Endothelial cell of umbilical vein (primary cell): ENCODE measurements at regions not wholly inside any gene's neighbourhood (a gene's known extent, or its start where the extent isn't known, plus 50 kb on each side); places are given as distances from the start of the nearest gene placed in this dataset.

Experiments
- BruUV-seq: library from RNA; stranded (reverse); fragments of 400-500 nt; replicated peaks from 2 replicates; lab custom pipeline; 2021; lab: Mats Ljungman, UMichigan
- CTCF ChIA-PET: fragments of 300-600, 350-600 bp; sonication (Branson Sonifier 250); formaldehyde crosslinking; loops from one replicate; lab custom pipeline; 2021; ENCODE audit warnings: antibody characterized with exemption, inconsistent platforms; lab: Charles Lee
- POLR2A ChIA-PET: fragments of 300-600, 350-600 bp; sonication (Branson Sonifier 250); formaldehyde crosslinking; loops from one replicate; lab custom pipeline; 2021; ENCODE audit warnings: antibody characterized with exemption, inconsistent platforms; lab: Charles Lee
- DNase-seq: peaks from one replicate; pipeline ENCODE4 v3.0.0-alpha.2; 2011; ENCODE audit warnings: low read depth, low spot score
- FAIRE-seq: peaks from 2 replicates; lab custom pipeline; 2011; peaks lifted over from hg19 to GRCh38; lab: Jason Lieb, UNC
- H2AFZ ChIP-seq: 2 replicates; pipeline ENCODE4 v1.6.0; 2012; ENCODE audit warnings: low read depth, low read length, control low read depth, inconsistent platforms
- H3K27ac ChIP-seq: 2 replicates; pipeline ENCODE4 v1.5.1; 2011; ENCODE audit warnings: low read depth, mild to moderate bottlenecking, control low read depth, low read length, moderate library complexity; ENCODE audit not compliant: insufficient read depth
- H3K27me3 ChIP-seq, 2 experiments: 2 replicates each; pipeline versions ENCODE4 v1.6.0 to v1.6.1; 2011; ENCODE audit warnings: low read length in 2 of 2, mixed read lengths in 1 of 2; ENCODE audit not compliant: control insufficient read depth in 2 of 2, insufficient read depth in 2 of 2
- H3K36me3 ChIP-seq, 2 experiments: 2 replicates in 1 of 2; 3 replicates in 1 of 2; pipeline ENCODE4 v1.5.1; 2011; ENCODE audit warnings: low read length in 2 of 2, mild to moderate bottlenecking in 1 of 2, moderate library complexity in 1 of 2; ENCODE audit not compliant: control insufficient read depth in 2 of 2, insufficient read depth in 2 of 2; ENCODE audit errors: extremely low read depth in 1 of 2
- H3K4me1 ChIP-seq: 3 replicates; pipeline ENCODE4 v1.5.1; 2011; ENCODE audit warnings: mild to moderate bottlenecking, low read length; ENCODE audit not compliant: control insufficient read depth, insufficient read depth; ENCODE audit errors: extremely low read depth
- H3K4me2 ChIP-seq: 2 replicates; pipeline ENCODE4 v1.6.1; 2011; ENCODE audit warnings: low read length, control low read depth, mixed read lengths; ENCODE audit not compliant: insufficient read depth
- H3K4me3 ChIP-seq, 3 experiments: fragments of 200-600 bp in 1 of 3; sonication (generic), shearing (Covaris generic) in 1 of 3; replicated peaks in 1 of 3; 2 replicates each; pipeline ENCODE4 v1.5.1; 2011 to 2016; ENCODE audit warnings: control low read depth in 3 of 3, low read length in 3 of 3, mild to moderate bottlenecking in 2 of 3, inconsistent platforms in 1 of 3, low read depth in 1 of 3, moderate library complexity in 1 of 3; ENCODE audit not compliant: insufficient read depth in 1 of 3
- H3K79me2 ChIP-seq: 2 replicates; pipeline ENCODE4 v1.6.0; 2012; ENCODE audit warnings: low read length, inconsistent platforms; ENCODE audit not compliant: control insufficient read depth, insufficient read depth
- H3K9ac ChIP-seq: replicated peaks from 2 replicates; pipeline ENCODE3; 2011; ENCODE audit warnings: low read length, control low read depth; ENCODE audit not compliant: insufficient read depth; ENCODE audit errors: extremely low read depth
- H3K9me1 ChIP-seq: replicated peaks from 3 replicates; pipeline ENCODE4 v1.6.0; 2011; ENCODE audit warnings: mild to moderate bottlenecking, low read length; ENCODE audit not compliant: control insufficient read depth, insufficient read depth; ENCODE audit errors: extremely low read depth
- H3K9me3 ChIP-seq: replicated peaks from 2 replicates; pipeline ENCODE4 v1.5.1; 2012; ENCODE audit warnings: low read length, inconsistent platforms; ENCODE audit not compliant: control insufficient read depth, insufficient read depth
- H4K20me1 ChIP-seq: replicated peaks from 2 replicates; pipeline ENCODE3; 2011; ENCODE audit warnings: mild to moderate bottlenecking, low read length; ENCODE audit not compliant: control insufficient read depth, insufficient read depth; ENCODE audit errors: extremely low read depth
- CTCF ChIP-seq, 2 donors: IDR thresholded peaks; 1 replicate in 1 of 2; 2 replicates in 1 of 2; pipeline ENCODE4 v1.5.1; 2011; ENCODE audit warnings: low read length in 2 of 2, mild to moderate bottlenecking in 2 of 2, moderate library complexity in 2 of 2, control low read depth in 1 of 2, inconsistent platforms in 1 of 2, low read depth in 1 of 2; ENCODE audit not compliant: insufficient read depth in 1 of 2; ENCODE audit errors: extremely low read depth in 1 of 2
- EZH2 ChIP-seq: IDR thresholded peaks from 2 replicates; pipeline ENCODE4 v1.6.1; 2012; ENCODE audit warnings: borderline replicate concordance, low read depth, mild to moderate bottlenecking, moderate library complexity, low read length, inconsistent platforms; ENCODE audit not compliant: severe bottlenecking
- FOS ChIP-seq: IDR thresholded peaks from 2 replicates; pipeline ENCODE4 v1.6.1; 2011; ENCODE audit warnings: mild to moderate bottlenecking, low read length, moderate library complexity, borderline replicate concordance; ENCODE audit not compliant: insufficient read depth
- GATA2 ChIP-seq: IDR thresholded peaks from 2 replicates; pipeline ENCODE4 v1.7.0; 2011; ENCODE audit warnings: low read depth, mild to moderate bottlenecking, moderate library complexity, mixed read lengths, low read length; ENCODE audit not compliant: insufficient read length, insufficient read depth
- JUN ChIP-seq: IDR thresholded peaks from 2 replicates; pipeline ENCODE4 v1.6.1; 2011; ENCODE audit warnings: borderline replicate concordance, low read depth; ENCODE audit not compliant: insufficient read length, insufficient read depth
- MAX ChIP-seq: IDR thresholded peaks from 2 replicates; pipeline ENCODE4 v1.6.1; 2011; ENCODE audit not compliant: insufficient read depth, insufficient read length
- MYC ChIP-seq: IDR thresholded peaks from one replicate; pipeline ENCODE4 v1.6.1; 2011; ENCODE audit warnings: mild to moderate bottlenecking, low read depth, low read length
- POLR2A ChIP-seq: IDR thresholded peaks from 2 replicates; pipeline ENCODE4 v1.6.1; 2012; ENCODE audit warnings: low read depth, mild to moderate bottlenecking, control low read depth, low read length
- POLR2AphosphoS5 ChIP-seq: IDR thresholded peaks from 2 replicates; pipeline ENCODE4 v1.6.1; 2012; ENCODE audit warnings: low read depth, mild to moderate bottlenecking, control low read depth, low read length, moderate library complexity; ENCODE audit not compliant: insufficient read depth
- dilution Hi-C: fragments of 300-500 bp; cut with MboI; formaldehyde crosslinking; loops from one replicate; pipeline ENCODE4 v1.15.0; 2019; ENCODE audit warnings: low sequenced_read_pairs; ENCODE audit not compliant: extremely low pct_ligation_motif_present
- intact Hi-C: fragments of 100-400 bp; cut with micrococcal nuclease; formaldehyde crosslinking; loops from one replicate; pipeline ENCODE4 v1.10.0; 2022

GRCh38 chr15:47265686-47266085, 451.6 kb upstream of the SEMA6D start:
- BruUV-seq: no TSS peak
- Histone ChIP-seq H3K9me1 (no peaks in the 10 kb centered on the region), H3K79me2 (no peaks in the 10 kb centered on the region), H3K9ac (no peak overlapping the region), H3K27me3 (no peaks in the 10 kb centered on the region), H3K9me3 (no peaks in the 10 kb centered on the region), H3K4me1 (no peaks in the 10 kb centered on the region), H4K20me1 (no peaks in the 10 kb centered on the region), H3K27ac (no peak overlapping the region), H3K36me3 (no peaks in the 10 kb centered on the region), H3K4me3 (no peak overlapping the region), H3K4me2 (no peak overlapping the region), H2AFZ (no peak overlapping the region)
- intact Hi-C loops: no loop called here
- ChIA-PET POLR2A (no interaction called here), CTCF (no interaction called here)
- DNase-seq: no peak
- dilution Hi-C loops: no loop called here
- TF ChIP-seq EZH2: no peak
- no peak for TF ChIP-seq POLR2A
- TF ChIP-seq FOS: no peak
- TF ChIP-seq JUN: no peak
- TF ChIP-seq GATA2: no peak
- TF ChIP-seq MAX: no peak
- no peak for TF ChIP-seq CTCF (IDR thresholded peaks at IDR 0.05; ENCODE audit: extremely low read depth in 1 of 2, insufficient read depth in 1 of 2, low read depth in 1 of 2, low read length in 2 of 2)
- no peak for TF ChIP-seq MYC
- no peak for TF ChIP-seq POLR2AphosphoS5
- FAIRE-seq: no peak
